SK-N-MC (cell line): ENCODE measurements at regions not wholly inside any gene's neighbourhood (a gene's known extent, or its start where the extent isn't known, plus 50 kb on each side); places are given as distances from the start of the nearest gene placed in this dataset.

Source experiments
- EZH2 ChIP-seq: fragments of 200-600 bp; sonication (generic); IDR thresholded peaks from one replicate; pipeline ENCODE4 v1.6.1; 2017; ENCODE audit warnings: antibody characterized with exemption
- POLR2AphosphoS5 ChIP-seq: IDR thresholded peaks from 2 replicates; pipeline ENCODE4 v1.6.1; 2012; ENCODE audit warnings: mild to moderate bottlenecking, low read depth, low read length, borderline replicate concordance

DNA sequence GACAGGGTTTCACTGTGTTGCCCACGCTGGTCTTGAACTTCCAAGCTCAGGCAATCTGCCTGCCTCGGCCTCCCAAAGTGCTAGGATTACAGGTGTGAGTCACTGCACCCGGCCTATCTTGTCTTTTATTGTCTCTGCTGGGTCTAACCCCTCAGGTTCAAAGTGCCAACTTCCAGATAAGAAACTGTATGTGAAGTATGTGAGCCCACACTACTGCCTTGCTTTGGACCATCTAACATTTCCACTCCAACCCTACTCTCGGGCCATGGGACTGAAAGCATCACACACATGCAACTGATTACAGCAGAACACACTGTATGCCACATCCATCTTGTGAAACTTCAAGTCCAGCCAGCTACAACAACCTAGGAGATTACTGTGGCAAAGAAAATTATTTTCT, 256.1 kb upstream of the VEPH1 start:
- TF ChIP-seq POLR2AphosphoS5 (no peak), EZH2 (no peak)
